Neural cell (in vitro differentiated cells): ENCODE measurements at regions not wholly inside any gene's neighbourhood (a gene's known extent, or its start where the extent isn't known, plus 50 kb on each side); places are given as distances from the start of the nearest gene placed in this dataset.

Source experiments
- POLR2AphosphoS5 ChIP-seq: IDR thresholded peaks from 2 replicates; pipeline ENCODE4 v1.6.1; 2012
- TF ChIP-seq, protein P1 (sequence below): fragments of 450-650 bp; IDR thresholded peaks from 2 replicates; pipeline ENCODE4 v1.5.1; 2014; ENCODE audit warnings: antibody characterized with exemption, mild to moderate bottlenecking, moderate library complexity; ENCODE audit not compliant: poor library complexity, severe bottlenecking

DNA sequence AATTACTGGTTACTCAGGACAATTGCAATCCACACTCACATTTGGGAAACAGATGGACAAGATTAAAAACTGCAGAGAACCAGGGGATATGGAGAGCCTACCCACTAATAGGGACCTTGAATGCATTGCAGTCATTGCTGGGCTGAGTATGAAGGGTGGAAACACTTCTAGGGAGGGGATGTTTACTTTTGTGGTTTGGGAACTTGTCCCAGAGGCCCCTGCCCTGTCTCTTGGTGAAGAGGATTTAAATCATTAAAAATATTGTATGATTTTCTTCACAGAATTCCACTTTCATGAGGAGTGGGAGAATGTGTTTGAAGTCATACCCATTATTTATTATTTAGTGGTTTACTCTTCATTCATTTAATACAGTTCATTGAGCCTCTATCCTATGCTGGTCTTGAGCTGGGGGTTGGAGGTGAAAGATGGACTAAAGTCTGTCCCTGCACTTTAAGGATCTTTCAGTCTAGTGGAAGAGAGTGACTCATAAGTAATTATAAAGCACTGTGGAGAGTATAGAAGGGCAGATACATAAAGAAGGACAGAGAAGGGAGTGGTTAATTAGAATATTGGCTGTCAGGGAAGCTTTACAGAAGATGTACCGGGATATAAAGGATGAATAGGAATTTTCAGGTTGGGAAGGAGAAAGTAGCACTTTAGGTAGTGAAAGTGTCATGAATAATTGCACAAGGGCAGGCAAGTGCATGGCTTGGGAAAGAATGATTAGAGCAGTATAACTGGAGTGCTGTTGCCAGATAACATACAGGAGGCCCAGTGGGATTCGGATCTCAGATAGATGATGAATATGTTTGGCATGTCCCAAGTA lies 313.4 kb downstream of the LPIN1 start:
- TF ChIP-seq, protein P1, sequence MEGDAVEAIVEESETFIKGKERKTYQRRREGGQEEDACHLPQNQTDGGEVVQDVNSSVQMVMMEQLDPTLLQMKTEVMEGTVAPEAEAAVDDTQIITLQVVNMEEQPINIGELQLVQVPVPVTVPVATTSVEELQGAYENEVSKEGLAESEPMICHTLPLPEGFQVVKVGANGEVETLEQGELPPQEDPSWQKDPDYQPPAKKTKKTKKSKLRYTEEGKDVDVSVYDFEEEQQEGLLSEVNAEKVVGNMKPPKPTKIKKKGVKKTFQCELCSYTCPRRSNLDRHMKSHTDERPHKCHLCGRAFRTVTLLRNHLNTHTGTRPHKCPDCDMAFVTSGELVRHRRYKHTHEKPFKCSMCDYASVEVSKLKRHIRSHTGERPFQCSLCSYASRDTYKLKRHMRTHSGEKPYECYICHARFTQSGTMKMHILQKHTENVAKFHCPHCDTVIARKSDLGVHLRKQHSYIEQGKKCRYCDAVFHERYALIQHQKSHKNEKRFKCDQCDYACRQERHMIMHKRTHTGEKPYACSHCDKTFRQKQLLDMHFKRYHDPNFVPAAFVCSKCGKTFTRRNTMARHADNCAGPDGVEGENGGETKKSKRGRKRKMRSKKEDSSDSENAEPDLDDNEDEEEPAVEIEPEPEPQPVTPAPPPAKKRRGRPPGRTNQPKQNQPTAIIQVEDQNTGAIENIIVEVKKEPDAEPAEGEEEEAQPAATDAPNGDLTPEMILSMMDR: no peak
- TF ChIP-seq POLR2AphosphoS5: peak; percentile 37
